Activated gamma-delta T cell treated with Interleukin-2 at 50 U/mL for 16 hours (primary cell): ENCODE measurements at regions not wholly inside any gene's neighbourhood (a gene's known extent, or its start where the extent isn't known, plus 50 kb on each side); places are given as distances from the start of the nearest gene placed in this dataset.
"Not testable (repeated sequence)": the region's sequence is repeated elsewhere in the genome, so short reads cannot be mapped to it uniquely, and the experiment has no call there.

Source experiments
- DNase-seq: peaks from one replicate; pipeline ENCODE4 v3.0.0-alpha.2; 2020

GRCh38 chr20:50362177-50362576 lies 148.0 kb upstream of the PTPN1 start:
- DNase-seq = not testable (repeated sequence)

GRCh38 chr20:50363027-50363426 lies 147.2 kb upstream of the PTPN1 start:
- no peak for DNase-seq

GRCh38 chr20:50363479-50363878 lies 146.7 kb upstream of the PTPN1 start:
- DNase-seq = no peak

- DNase-seq = no peak
Measured at GRCh38 chr20:50364542-50364941, 145.6 kb upstream of the PTPN1 start.

- DNase-seq = no peak
Measured at GRCh38 chr20:50366270-50367103, 143.7 kb upstream of the PTPN1 start.

GRCh38 chr20:50367104-50367674 lies 143.0 kb upstream of the PTPN1 start:
- DNase-seq = no peak

- no peak for DNase-seq
Measured at GRCh38 chr20:50367739-50368375, 142.3 kb upstream of the PTPN1 start.

GRCh38 chr20:50368386-50368785 lies 141.8 kb upstream of the PTPN1 start:
- DNase-seq = no peak

- DNase-seq = no peak
Measured at GRCh38 chr20:50368813-50369224, 141.4 kb upstream of the PTPN1 start.

GRCh38 chr20:50369225-50370035 lies 140.8 kb upstream of the PTPN1 start:
- DNase-seq = no peak

GRCh38 chr20:50370036-50370566 lies 140.1 kb upstream of the PTPN1 start:
- no peak for DNase-seq

- DNase-seq = no peak
Measured at GRCh38 chr20:50371878-50372769, 138.1 kb upstream of the PTPN1 start.

GRCh38 chr20:50372770-50373088 lies 137.5 kb upstream of the PTPN1 start:
- no peak for DNase-seq

GRCh38 chr20:50373674-50374286 lies 136.4 kb upstream of the PTPN1 start:
- DNase-seq = no peak

- no peak for DNase-seq
Measured at GRCh38 chr20:50374541-50375078, 135.6 kb upstream of the PTPN1 start.

GRCh38 chr20:50376179-50376887 lies 133.8 kb upstream of the PTPN1 start:
- DNase-seq = no peak

- DNase-seq = no peak
Measured at GRCh38 chr20:50376888-50377459, 133.2 kb upstream of the PTPN1 start.

- no peak for DNase-seq
Measured at GRCh38 chr20:50378170-50379000, 131.8 kb upstream of the PTPN1 start.
